ENCODE measurements at regions not wholly inside any gene's neighbourhood (a gene's known extent, or its start where the extent isn't known, plus 50 kb on each side); places are given as distances from the start of the nearest gene placed in this dataset.

GRCh38 chr12:115267891-115268290 is 583.9 kb upstream of the TBX3 start:
- H3K4me1 ChIP-seq = no peaks in the 10 kb centered on the region
- no peak overlapping the region for H3K4me3 ChIP-seq
- H3K27ac ChIP-seq = no peak overlapping the region
- TF ChIP-seq CTCF (IDR thresholded peaks at IDR 0.05) (no peak), POLR2A (IDR thresholded peaks at IDR 0.05) (no peak)
- no peaks in the 10 kb centered on the region for H3K9me3 ChIP-seq
- H3K36me3 ChIP-seq = no peaks in the 10 kb centered on the region
- DNase-seq = no peak
- H3K27me3 ChIP-seq = no peaks in the 10 kb centered on the region

- no peaks in the 10 kb centered on the region for H3K4me1 ChIP-seq
- no peak for DNase-seq
- H3K27ac ChIP-seq = no peak overlapping the region
- no peaks in the 10 kb centered on the region for H3K36me3 ChIP-seq
- TF ChIP-seq POLR2A (IDR thresholded peaks at IDR 0.05) (no peak), CTCF (IDR thresholded peaks at IDR 0.05) (no peak)
- no peaks in the 10 kb centered on the region for H3K9me3 ChIP-seq
- H3K4me3 ChIP-seq = no peak overlapping the region
- no peaks in the 10 kb centered on the region for H3K27me3 ChIP-seq
Observed at GRCh38 chr12:115267464-115267863, 583.5 kb upstream of the TBX3 start.

GRCh38 chr12:115264605-115265004 is 580.6 kb upstream of the TBX3 start:
- no peak overlapping the region for H3K27ac ChIP-seq
- TF ChIP-seq CTCF (IDR thresholded peaks at IDR 0.05) = no peak
- no peak for TF ChIP-seq POLR2A (IDR thresholded peaks at IDR 0.05)

GRCh38 chr12:115261691-115262398 is 577.9 kb upstream of the TBX3 start:
- no peak overlapping the region for H3K4me3 ChIP-seq
- TF ChIP-seq CTCF (IDR thresholded peaks at IDR 0.05) (no peak), POLR2A (IDR thresholded peaks at IDR 0.05) (no peak)
- peak in 2 of 3 donors; percentile 70 to 84 for DNase-seq
- H3K27me3 ChIP-seq = no peaks in the 10 kb centered on the region
- H3K27ac ChIP-seq = no peak overlapping the region
- no peaks in the 10 kb centered on the region for H3K9me3 ChIP-seq
- peaks cover 0 to 11% (median 0%) of the 10 kb centered on the region in 4 donors for H3K4me1 ChIP-seq
- no peaks in the 10 kb centered on the region for H3K36me3 ChIP-seq

More at GRCh38 chr12:115264605-115265004, 580.6 kb upstream of the TBX3 start:
- Histone ChIP-seq H3K36me3 (no peaks in the 10 kb centered on the region), H3K4me1 (peaks cover 0 to 3% (median 0%) of the 10 kb centered on the region in 4 donors), H3K4me3 (no peak overlapping the region), H3K9me3 (no peaks in the 10 kb centered on the region), H3K27me3 (no peaks in the 10 kb centered on the region)
- no peak for DNase-seq

GRCh38 chr12:115260762-115261675 is 577.0 kb upstream of the TBX3 start:
- Histone ChIP-seq H3K4me1 (peaks cover 0 to 11% (median 0%) of the 10 kb centered on the region in 4 donors), H3K27ac (no peak overlapping the region), H3K36me3 (no peaks in the 10 kb centered on the region), H3K9me3 (no peaks in the 10 kb centered on the region), H3K27me3 (no peaks in the 10 kb centered on the region), H3K4me3 (no peak overlapping the region)
- no peak for TF ChIP-seq CTCF (IDR thresholded peaks at IDR 0.05)
- no peak for TF ChIP-seq POLR2A (IDR thresholded peaks at IDR 0.05)
- DNase-seq = no peak

Data from Peyer's patch (tissue), 4 donors.